ENCODE measurements at regions not wholly inside any gene's neighbourhood (a gene's known extent, or its start where the extent isn't known, plus 50 kb on each side); places are given as distances from the start of the nearest gene placed in this dataset.

DNA sequence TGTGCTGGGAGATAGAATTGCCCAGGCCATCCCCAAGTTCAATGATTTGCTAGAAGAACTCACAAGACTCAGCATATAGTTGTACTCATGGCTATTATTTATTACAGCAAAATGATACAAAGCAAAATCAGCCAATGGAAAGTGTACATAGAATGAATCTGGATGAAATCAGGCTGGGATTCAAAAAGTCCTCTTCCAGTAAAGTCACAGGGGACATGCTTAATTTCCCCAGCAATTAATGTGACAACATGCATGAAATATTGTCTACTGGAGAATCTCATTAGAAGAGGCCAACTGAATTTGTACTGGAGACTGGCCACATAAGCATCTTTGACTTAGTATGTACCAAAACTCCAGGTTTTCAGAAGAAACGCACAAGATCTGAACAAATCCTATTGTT is 1043.1 kb downstream of the NAALADL2 start:
- Mint-ChIP-seq H3K9me3 (peaks cover 32% of the 10 kb centered on the region), H3K27ac (no peak overlapping the region), H3K36me3 (peaks cover 19% of the 10 kb centered on the region), H3K27me3 (ENCODE audit: low read depth) (no peaks in the 10 kb centered on the region; the same call in 1 of the 2 replicates), H3K4me1 (peaks cover 18% of the 10 kb centered on the region), H3K4me3 (no peak overlapping the region)
- ATAC-seq (no peak), DNase-seq (ENCODE audit: low spot score) (no peak)
- POLR2A ChIA-PET: no interaction called here
- CTCF ChIA-PET: interaction anchor here (1.0 kb wide), 1 partner anchor 39 kb away, joined by 3 read pairs; no protein-coding TSS in a partner anchor
- TF ChIP-seq, protein P1, sequence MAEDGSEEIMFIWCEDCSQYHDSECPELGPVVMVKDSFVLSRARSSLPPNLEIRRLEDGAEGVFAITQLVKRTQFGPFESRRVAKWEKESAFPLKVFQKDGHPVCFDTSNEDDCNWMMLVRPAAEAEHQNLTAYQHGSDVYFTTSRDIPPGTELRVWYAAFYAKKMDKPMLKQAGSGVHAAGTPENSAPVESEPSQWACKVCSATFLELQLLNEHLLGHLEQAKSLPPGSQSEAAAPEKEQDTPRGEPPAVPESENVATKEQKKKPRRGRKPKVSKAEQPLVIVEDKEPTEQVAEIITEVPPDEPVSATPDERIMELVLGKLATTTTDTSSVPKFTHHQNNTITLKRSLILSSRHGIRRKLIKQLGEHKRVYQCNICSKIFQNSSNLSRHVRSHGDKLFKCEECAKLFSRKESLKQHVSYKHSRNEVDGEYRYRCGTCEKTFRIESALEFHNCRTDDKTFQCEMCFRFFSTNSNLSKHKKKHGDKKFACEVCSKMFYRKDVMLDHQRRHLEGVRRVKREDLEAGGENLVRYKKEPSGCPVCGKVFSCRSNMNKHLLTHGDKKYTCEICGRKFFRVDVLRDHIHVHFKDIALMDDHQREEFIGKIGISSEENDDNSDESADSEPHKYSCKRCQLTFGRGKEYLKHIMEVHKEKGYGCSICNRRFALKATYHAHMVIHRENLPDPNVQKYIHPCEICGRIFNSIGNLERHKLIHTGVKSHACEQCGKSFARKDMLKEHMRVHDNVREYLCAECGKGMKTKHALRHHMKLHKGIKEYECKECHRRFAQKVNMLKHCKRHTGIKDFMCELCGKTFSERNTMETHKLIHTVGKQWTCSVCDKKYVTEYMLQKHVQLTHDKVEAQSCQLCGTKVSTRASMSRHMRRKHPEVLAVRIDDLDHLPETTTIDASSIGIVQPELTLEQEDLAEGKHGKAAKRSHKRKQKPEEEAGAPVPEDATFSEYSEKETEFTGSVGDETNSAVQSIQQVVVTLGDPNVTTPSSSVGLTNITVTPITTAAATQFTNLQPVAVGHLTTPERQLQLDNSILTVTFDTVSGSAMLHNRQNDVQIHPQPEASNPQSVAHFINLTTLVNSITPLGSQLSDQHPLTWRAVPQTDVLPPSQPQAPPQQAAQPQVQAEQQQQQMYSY (CRISPR knock-in tag; IDR thresholded peaks at IDR 0.05): no peak
- no peak for TF ChIP-seq NR2C2 (CRISPR knock-in tag; IDR thresholded peaks at IDR 0.05)
- TF ChIP-seq, protein P2, sequence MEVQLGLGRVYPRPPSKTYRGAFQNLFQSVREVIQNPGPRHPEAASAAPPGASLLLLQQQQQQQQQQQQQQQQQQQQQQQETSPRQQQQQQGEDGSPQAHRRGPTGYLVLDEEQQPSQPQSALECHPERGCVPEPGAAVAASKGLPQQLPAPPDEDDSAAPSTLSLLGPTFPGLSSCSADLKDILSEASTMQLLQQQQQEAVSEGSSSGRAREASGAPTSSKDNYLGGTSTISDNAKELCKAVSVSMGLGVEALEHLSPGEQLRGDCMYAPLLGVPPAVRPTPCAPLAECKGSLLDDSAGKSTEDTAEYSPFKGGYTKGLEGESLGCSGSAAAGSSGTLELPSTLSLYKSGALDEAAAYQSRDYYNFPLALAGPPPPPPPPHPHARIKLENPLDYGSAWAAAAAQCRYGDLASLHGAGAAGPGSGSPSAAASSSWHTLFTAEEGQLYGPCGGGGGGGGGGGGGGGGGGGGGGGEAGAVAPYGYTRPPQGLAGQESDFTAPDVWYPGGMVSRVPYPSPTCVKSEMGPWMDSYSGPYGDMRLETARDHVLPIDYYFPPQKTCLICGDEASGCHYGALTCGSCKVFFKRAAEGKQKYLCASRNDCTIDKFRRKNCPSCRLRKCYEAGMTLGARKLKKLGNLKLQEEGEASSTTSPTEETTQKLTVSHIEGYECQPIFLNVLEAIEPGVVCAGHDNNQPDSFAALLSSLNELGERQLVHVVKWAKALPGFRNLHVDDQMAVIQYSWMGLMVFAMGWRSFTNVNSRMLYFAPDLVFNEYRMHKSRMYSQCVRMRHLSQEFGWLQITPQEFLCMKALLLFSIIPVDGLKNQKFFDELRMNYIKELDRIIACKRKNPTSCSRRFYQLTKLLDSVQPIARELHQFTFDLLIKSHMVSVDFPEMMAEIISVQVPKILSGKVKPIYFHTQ (CRISPR knock-in tag; IDR thresholded peaks at IDR 0.05): no peak
- no peak for TF ChIP-seq ZNF396 (CRISPR knock-in tag; IDR thresholded peaks at IDR 0.05; ENCODE audit: borderline replicate concordance)
- no peak for TF ChIP-seq MXD4 (CRISPR knock-in tag; IDR thresholded peaks at IDR 0.05; ENCODE audit: borderline replicate concordance)
- TF ChIP-seq, protein P3, sequence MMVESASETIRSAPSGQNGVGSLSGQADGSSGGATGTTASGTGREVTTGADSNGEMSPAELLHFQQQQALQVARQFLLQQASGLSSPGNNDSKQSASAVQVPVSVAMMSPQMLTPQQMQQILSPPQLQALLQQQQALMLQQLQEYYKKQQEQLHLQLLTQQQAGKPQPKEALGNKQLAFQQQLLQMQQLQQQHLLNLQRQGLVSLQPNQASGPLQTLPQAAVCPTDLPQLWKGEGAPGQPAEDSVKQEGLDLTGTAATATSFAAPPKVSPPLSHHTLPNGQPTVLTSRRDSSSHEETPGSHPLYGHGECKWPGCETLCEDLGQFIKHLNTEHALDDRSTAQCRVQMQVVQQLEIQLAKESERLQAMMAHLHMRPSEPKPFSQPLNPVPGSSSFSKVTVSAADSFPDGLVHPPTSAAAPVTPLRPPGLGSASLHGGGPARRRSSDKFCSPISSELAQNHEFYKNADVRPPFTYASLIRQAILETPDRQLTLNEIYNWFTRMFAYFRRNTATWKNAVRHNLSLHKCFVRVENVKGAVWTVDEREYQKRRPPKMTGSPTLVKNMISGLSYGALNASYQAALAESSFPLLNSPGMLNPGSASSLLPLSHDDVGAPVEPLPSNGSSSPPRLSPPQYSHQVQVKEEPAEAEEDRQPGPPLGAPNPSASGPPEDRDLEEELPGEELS (CRISPR knock-in tag; IDR thresholded peaks at IDR 0.05): no peak
- TF ChIP-seq, protein P4, sequence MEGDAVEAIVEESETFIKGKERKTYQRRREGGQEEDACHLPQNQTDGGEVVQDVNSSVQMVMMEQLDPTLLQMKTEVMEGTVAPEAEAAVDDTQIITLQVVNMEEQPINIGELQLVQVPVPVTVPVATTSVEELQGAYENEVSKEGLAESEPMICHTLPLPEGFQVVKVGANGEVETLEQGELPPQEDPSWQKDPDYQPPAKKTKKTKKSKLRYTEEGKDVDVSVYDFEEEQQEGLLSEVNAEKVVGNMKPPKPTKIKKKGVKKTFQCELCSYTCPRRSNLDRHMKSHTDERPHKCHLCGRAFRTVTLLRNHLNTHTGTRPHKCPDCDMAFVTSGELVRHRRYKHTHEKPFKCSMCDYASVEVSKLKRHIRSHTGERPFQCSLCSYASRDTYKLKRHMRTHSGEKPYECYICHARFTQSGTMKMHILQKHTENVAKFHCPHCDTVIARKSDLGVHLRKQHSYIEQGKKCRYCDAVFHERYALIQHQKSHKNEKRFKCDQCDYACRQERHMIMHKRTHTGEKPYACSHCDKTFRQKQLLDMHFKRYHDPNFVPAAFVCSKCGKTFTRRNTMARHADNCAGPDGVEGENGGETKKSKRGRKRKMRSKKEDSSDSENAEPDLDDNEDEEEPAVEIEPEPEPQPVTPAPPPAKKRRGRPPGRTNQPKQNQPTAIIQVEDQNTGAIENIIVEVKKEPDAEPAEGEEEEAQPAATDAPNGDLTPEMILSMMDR (IDR thresholded peaks at IDR 0.05): no peak
- TF ChIP-seq, protein P5, sequence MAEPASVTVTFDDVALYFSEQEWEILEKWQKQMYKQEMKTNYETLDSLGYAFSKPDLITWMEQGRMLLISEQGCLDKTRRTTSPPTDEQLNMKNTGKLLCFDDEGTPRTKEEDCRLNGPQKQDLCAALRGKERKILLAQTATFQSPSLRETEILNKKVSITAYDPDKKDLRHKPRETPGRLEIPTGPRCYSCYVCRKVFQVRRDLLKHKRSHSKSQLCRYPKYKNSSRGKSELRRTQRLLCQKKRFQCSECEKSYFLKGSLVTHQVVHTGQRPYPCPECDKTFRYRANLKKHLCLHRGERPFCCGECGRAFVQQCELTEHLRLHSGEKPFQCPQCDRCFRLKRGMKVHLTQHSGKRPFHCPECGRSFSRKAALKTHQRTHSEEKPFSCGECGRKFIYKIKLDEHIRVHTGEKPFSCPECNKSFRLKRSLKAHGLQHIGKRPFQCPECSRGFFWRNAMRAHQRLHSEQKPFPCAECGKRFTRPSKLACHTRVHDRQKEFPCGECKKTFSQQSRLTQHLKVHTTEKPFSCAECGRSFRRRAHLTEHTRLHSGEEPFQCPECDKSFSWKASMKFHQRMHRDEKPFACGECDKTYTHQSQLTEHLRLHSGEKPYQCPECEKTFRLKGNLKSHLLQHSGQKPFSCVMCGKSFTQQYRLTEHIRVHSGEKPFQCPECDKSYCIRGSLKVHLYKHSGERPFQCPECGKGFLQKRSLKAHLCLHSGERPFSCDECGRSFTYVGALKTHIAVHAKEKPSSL (CRISPR knock-in tag; conservative IDR thresholded peaks at IDR 0.05): no peak
- TF ChIP-seq, protein P6, sequence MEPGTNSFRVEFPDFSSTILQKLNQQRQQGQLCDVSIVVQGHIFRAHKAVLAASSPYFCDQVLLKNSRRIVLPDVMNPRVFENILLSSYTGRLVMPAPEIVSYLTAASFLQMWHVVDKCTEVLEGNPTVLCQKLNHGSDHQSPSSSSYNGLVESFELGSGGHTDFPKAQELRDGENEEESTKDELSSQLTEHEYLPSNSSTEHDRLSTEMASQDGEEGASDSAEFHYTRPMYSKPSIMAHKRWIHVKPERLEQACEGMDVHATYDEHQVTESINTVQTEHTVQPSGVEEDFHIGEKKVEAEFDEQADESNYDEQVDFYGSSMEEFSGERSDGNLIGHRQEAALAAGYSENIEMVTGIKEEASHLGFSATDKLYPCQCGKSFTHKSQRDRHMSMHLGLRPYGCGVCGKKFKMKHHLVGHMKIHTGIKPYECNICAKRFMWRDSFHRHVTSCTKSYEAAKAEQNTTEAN (CRISPR knock-in tag; IDR thresholded peaks at IDR 0.05): no peak
- no peak for TF ChIP-seq GABPB1 (CRISPR knock-in tag; IDR thresholded peaks at IDR 0.05)
- TF ChIP-seq, protein P7, sequence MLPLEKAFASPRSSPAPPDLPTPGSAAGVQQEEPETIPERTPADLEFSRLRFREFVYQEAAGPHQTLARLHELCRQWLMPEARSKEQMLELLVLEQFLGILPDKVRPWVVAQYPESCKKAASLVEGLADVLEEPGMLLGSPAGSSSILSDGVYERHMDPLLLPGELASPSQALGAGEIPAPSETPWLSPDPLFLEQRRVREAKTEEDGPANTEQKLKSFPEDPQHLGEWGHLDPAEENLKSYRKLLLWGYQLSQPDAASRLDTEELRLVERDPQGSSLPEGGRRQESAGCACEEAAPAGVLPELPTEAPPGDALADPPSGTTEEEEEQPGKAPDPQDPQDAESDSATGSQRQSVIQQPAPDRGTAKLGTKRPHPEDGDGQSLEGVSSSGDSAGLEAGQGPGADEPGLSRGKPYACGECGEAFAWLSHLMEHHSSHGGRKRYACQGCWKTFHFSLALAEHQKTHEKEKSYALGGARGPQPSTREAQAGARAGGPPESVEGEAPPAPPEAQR (CRISPR knock-in tag; IDR thresholded peaks at IDR 0.05): no peak
- TF ChIP-seq, protein P8, sequence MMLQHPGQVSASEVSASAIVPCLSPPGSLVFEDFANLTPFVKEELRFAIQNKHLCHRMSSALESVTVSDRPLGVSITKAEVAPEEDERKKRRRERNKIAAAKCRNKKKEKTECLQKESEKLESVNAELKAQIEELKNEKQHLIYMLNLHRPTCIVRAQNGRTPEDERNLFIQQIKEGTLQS (CRISPR knock-in tag; conservative IDR thresholded peaks at IDR 0.05): no peak
- no peak for TF ChIP-seq GTF2I (CRISPR knock-in tag; conservative IDR thresholded peaks at IDR 0.05)
- TF ChIP-seq TEAD4 (CRISPR knock-in tag; IDR thresholded peaks at IDR 0.05): no peak
- TF ChIP-seq ETV6 (CRISPR knock-in tag; IDR thresholded peaks at IDR 0.05): no peak
- no peak for TF ChIP-seq NR1H2 (CRISPR knock-in tag; IDR thresholded peaks at IDR 0.05)
- no peak for TF ChIP-seq ZNF232 (CRISPR knock-in tag; IDR thresholded peaks at IDR 0.05)
- TF ChIP-seq CREB1 (CRISPR knock-in tag; IDR thresholded peaks at IDR 0.05): no peak

All from WTC11 (cell line).